HepG2 (cell line): ENCODE measurements at regions not wholly inside any gene's neighbourhood (a gene's known extent, or its start where the extent isn't known, plus 50 kb on each side); places are given as distances from the start of the nearest gene placed in this dataset.

Source experiments
- ATAC-seq: fragments of 200-7000 bp; cut with Tn5 transposase; 3 replicates; pipeline ENCODE4 v1.9.1; 2020; ENCODE audit warnings: mild to moderate bottlenecking, moderate library complexity
- BruUV-seq: library from RNA; stranded (reverse); fragments of 400-500 nt; replicated peaks from 2 replicates; lab custom pipeline; 2021; lab: Mats Ljungman, UMichigan
- CTCF ChIA-PET: fragments of 300-600 bp; formaldehyde crosslinking; extraction: SDS; loops from one replicate; lab custom pipeline; 2021; ENCODE audit warnings: low total read pairs, inconsistent platforms, low intra/inter-chr PET ratio; lab: Yijun Ruan, JAX
- POLR2A ChIA-PET: fragments of 350-600 bp; sonication (Branson Sonifier 250); formaldehyde crosslinking; loops from one replicate; lab custom pipeline; 2020; ENCODE audit warnings: antibody characterized with exemption, inconsistent platforms; lab: Yijun Ruan, JAX
- DNase-seq: peaks from one replicate; pipeline ENCODE4 v3.0.0-alpha.2; 2015; ENCODE audit warnings: low spot score
- FAIRE-seq: peaks from 3 replicates; lab custom pipeline; 2011; peaks lifted over from hg19 to GRCh38; lab: Jason Lieb, UNC
- H2AFZ ChIP-seq: one replicate; pipeline ENCODE4 v1.6.1; 2011; ENCODE audit warnings: low read length, inconsistent platforms
- H3K27ac ChIP-seq: fragments of 300-600 bp; 3 replicates; pipeline ENCODE4 v1.8.0; 2011; ENCODE audit warnings: mixed run types, mild to moderate bottlenecking, mixed read lengths, low read length, inconsistent platforms; ENCODE audit not compliant: insufficient read depth; ENCODE audit errors: extremely low read length
- H3K27me3 ChIP-seq, 2 experiments: fragments of 200-600 bp in 1 of 2; 2 replicates in 1 of 2; 3 replicates in 1 of 2; pipeline versions ENCODE4 v1.6.0 to v1.8.0; 2011; ENCODE audit warnings: low read length in 2 of 2, mild to moderate bottlenecking in 2 of 2, moderate library complexity in 2 of 2, inconsistent platforms in 1 of 2; ENCODE audit not compliant: insufficient read depth in 2 of 2, control insufficient read depth in 1 of 2
- H3K36me3 ChIP-seq, 2 experiments: fragments of 200-600 bp in 1 of 2; replicated peaks in 1 of 2; 2 replicates in 1 of 2; 3 replicates in 1 of 2; pipeline versions ENCODE4 v1.5.1 to v1.8.0; 2011; ENCODE audit warnings: low read length in 2 of 2, inconsistent platforms in 1 of 2; ENCODE audit not compliant: insufficient read depth in 2 of 2, control insufficient read depth in 1 of 2
- H3K4me1 ChIP-seq: 2 replicates; pipeline ENCODE4 v1.5.1; 2012; ENCODE audit warnings: low read length, inconsistent platforms; ENCODE audit not compliant: insufficient read depth
- H3K4me2 ChIP-seq: 2 replicates; pipeline ENCODE4 v1.6.0; 2011; ENCODE audit warnings: low read depth, low read length, inconsistent platforms
- H3K4me3 ChIP-seq, 3 experiments: fragments of 200-600 bp in 1 of 3; sonication (generic), shearing (Covaris generic) in 1 of 3; replicated peaks in 1 of 3; 2 replicates each; pipeline ENCODE4 v1.5.1; 2011 to 2016; ENCODE audit warnings: low read length in 3 of 3, inconsistent platforms in 2 of 3, low read depth in 2 of 3, mild to moderate bottlenecking in 2 of 3, control low read depth in 1 of 3, mixed read lengths in 1 of 3; ENCODE audit not compliant: insufficient read depth in 1 of 3
- H3K79me2 ChIP-seq: one replicate; pipeline ENCODE4 v1.6.1; 2011; ENCODE audit warnings: low read length, inconsistent platforms; ENCODE audit not compliant: insufficient read depth
- H3K9ac ChIP-seq: 2 replicates; pipeline ENCODE4 v1.6.0; 2011; ENCODE audit warnings: mild to moderate bottlenecking, low read depth, low read length, inconsistent platforms; ENCODE audit not compliant: insufficient read depth
- H3K9me3 ChIP-seq: 2 replicates; pipeline ENCODE4 v1.5.1; 2012; ENCODE audit warnings: mild to moderate bottlenecking, low read length
- H4K20me1 ChIP-seq: 2 replicates; pipeline ENCODE4 v1.6.0; 2011; ENCODE audit warnings: inconsistent platforms, mild to moderate bottlenecking, low read length, moderate library complexity; ENCODE audit not compliant: insufficient read depth
- DR1 ChIP-seq: sonication (generic); formaldehyde crosslinking; IDR thresholded peaks from 2 replicates; pipeline ENCODE4 v1.8.0; 2021; ENCODE audit warnings: mild to moderate bottlenecking, missing genetic modification reagents, inconsistent platforms
- JUND ChIP-seq: sonication (generic); formaldehyde crosslinking; IDR thresholded peaks from 2 replicates; pipeline ENCODE4 v1.8.0; 2022; ENCODE audit warnings: mild to moderate bottlenecking, missing genetic modification reagents
- MYC ChIP-seq: sonication (generic); formaldehyde crosslinking; IDR thresholded peaks from 2 replicates; pipeline ENCODE4 v1.9.0; 2021; ENCODE audit warnings: missing genetic modification reagents, borderline replicate concordance
- NR2C2 ChIP-seq: sonication (generic); formaldehyde crosslinking; IDR thresholded peaks from 2 replicates; pipeline ENCODE4 v1.4.0; 2020; ENCODE audit warnings: missing genetic modification reagents, mild to moderate bottlenecking, moderate library complexity, borderline replicate concordance
- POLR2G ChIP-seq: fragments of 200-400 bp; formaldehyde crosslinking; IDR thresholded peaks from 2 replicates; pipeline ENCODE4 v1.6.1; 2018; ENCODE audit warnings: mild to moderate bottlenecking, low read depth, low read length, moderate library complexity
- SIN3A ChIP-seq: IDR thresholded peaks from 2 replicates; pipeline ENCODE4 v1.6.1; 2011; ENCODE audit warnings: low read depth, mild to moderate bottlenecking, control low read depth, low read length, borderline replicate concordance
- SUZ12 ChIP-seq: fragments of 150-350 bp; IDR thresholded peaks from 2 replicates; pipeline ENCODE4 v1.6.1; 2014; ENCODE audit warnings: low read depth, low read length
- SYNCRIP ChIP-seq: fragments of 200-400 bp; formaldehyde crosslinking; IDR thresholded peaks from 2 replicates; pipeline ENCODE4 v1.6.1; 2018; ENCODE audit warnings: mild to moderate bottlenecking, low read depth, low read length; ENCODE audit not compliant: insufficient read depth
- TAF15 ChIP-seq: fragments of 200-400 bp; formaldehyde crosslinking; IDR thresholded peaks from one replicate; pipeline ENCODE4 v1.6.1; 2018; ENCODE audit warnings: mild to moderate bottlenecking, low read depth, low read length; ENCODE audit not compliant: poor library complexity, severe bottlenecking
- TOE1 ChIP-seq: sonication (generic); formaldehyde crosslinking; IDR thresholded peaks from 2 replicates; pipeline ENCODE4 v1.4.0; 2020; ENCODE audit warnings: mild to moderate bottlenecking, missing genetic modification reagents
- TSC22D2 ChIP-seq: sonication (generic); formaldehyde crosslinking; IDR thresholded peaks from 2 replicates; pipeline ENCODE4 v1.5.1; 2020; ENCODE audit warnings: missing genetic modification reagents, mild to moderate bottlenecking, borderline replicate concordance
- ZBTB20 ChIP-seq: sonication (generic); formaldehyde crosslinking; IDR thresholded peaks from 2 replicates; pipeline ENCODE4 v1.8.1; 2023; ENCODE audit warnings: missing genetic modification reagents, low read depth, mild to moderate bottlenecking, borderline replicate concordance
- ZC3H4 ChIP-seq: sonication (generic); formaldehyde crosslinking; IDR thresholded peaks from 2 replicates; pipeline ENCODE4 v1.4.0; 2020; ENCODE audit warnings: missing genetic modification reagents, borderline replicate concordance
- ZNF235 ChIP-seq: sonication (generic); formaldehyde crosslinking; IDR thresholded peaks from 2 replicates; pipeline ENCODE4 v1.8.1; 2023; ENCODE audit warnings: mild to moderate bottlenecking, missing genetic modification reagents, borderline replicate concordance
- ZNF274 ChIP-seq: sonication (generic); formaldehyde crosslinking; IDR thresholded peaks from 2 replicates; pipeline ENCODE4 v1.5.1; 2020; ENCODE audit warnings: mild to moderate bottlenecking, missing genetic modification reagents
- ZNF335 ChIP-seq: sonication (generic); formaldehyde crosslinking; IDR thresholded peaks from 2 replicates; pipeline ENCODE4 v1.4.0; 2020; ENCODE audit warnings: missing genetic modification reagents
- ZNF724P ChIP-seq: sonication (generic); formaldehyde crosslinking; IDR thresholded peaks from 2 replicates; pipeline ENCODE4 v1.8.0; 2022; ENCODE audit warnings: missing genetic modification reagents, borderline replicate concordance
- WGBS: methylation state at CpG from one replicate; pipeline ENCODE4 v1.1.6; 2017; ENCODE audit warnings: low lambda C conversion rate; 5-methylcytosine and 5-hydroxymethylcytosine counted together
- in situ Hi-C: cut with HindIII; loops from 2 replicates; pipeline ENCODE4 v1.10.0; 2017; ENCODE audit warnings: low pct_unique_long_range_greater_than_20kb; ENCODE audit not compliant: extremely low pct_ligation_motif_present
- intact Hi-C: fragments of 100-400 bp; cut with micrococcal nuclease; formaldehyde crosslinking; loops from one replicate; pipeline ENCODE4 v1.10.0; 2022; ENCODE audit not compliant: unreplicated experiment

- in situ Hi-C loops, result no loop called here
- TF ChIP-seq MYC (CRISPR knock-in tag), result no peak
- ChIA-PET CTCF (no interaction called here), POLR2A (no interaction called here)
- no peaks in the 10 kb centered on the region for H3K79me2 ChIP-seq
- H3K4me2 ChIP-seq, result no peak overlapping the region
- H3K4me1 ChIP-seq, result no peaks in the 10 kb centered on the region
- no peak for DNase-seq
- no peak overlapping the region for H2AFZ ChIP-seq
- no TSS peak for BruUV-seq
- H3K9ac ChIP-seq, result no peak overlapping the region
- intact Hi-C loops, result no loop called here
- H3K27me3 ChIP-seq, result peaks cover 2 to 38% of the 10 kb centered on the region in 2 experiments; a peak in 4 of 5 replicates
- no peak overlapping the region for H3K27ac ChIP-seq
- H3K4me3 ChIP-seq, result no peak overlapping the region
- WGBS, result 57% methylated on average over 4 of the region's 4 CpGs
- no peaks in the 10 kb centered on the region for H3K36me3 ChIP-seq
- ATAC-seq, result no peak
- no peaks in the 10 kb centered on the region for H3K9me3 ChIP-seq
- FAIRE-seq, result no peak
- no peaks in the 10 kb centered on the region for H4K20me1 ChIP-seq
Measured at GRCh38 chr2:15693382-15693781, 101.7 kb downstream of the DDX1 start.

DNA sequence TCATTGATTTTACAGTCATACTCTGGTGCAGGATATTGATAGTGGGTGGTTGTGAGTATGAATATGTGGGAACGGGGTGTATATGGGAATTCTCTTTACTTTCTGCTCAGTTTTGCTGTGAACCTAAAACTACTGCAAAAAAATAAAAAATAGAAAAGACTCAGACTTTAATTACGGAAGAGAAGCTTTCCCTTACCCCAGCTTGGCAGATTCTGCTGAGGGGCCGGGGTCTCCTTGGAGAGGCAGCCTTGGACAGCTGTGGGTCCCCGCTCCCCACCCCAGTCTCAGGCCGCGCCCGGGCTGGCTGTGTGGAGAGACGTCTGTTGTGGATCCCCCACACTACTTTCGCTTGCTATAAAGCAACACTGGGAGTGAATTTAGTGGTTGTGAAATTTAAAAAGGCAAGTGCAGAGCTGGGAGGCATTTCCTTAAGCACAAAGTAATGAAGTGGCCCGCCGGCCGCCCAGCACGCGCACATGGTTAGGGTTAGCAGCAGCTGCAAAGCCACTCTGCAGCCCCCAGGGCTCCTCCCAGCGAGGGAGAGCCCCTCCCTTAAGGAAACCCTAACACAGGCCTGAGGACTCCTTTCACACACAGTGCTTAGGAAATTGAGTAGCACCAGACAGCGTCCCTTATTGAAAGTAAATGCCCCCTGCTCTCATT lies 102.4 kb downstream of the DDX1 start:
- H3K9me3 ChIP-seq, result no peaks in the 10 kb centered on the region
- no peak for ATAC-seq
- CTCF ChIA-PET, result no interaction called here
- no peak overlapping the region for H3K27ac ChIP-seq
- H3K4me1 ChIP-seq, result no peaks in the 10 kb centered on the region
- intact Hi-C loops, result no loop called here
- POLR2A ChIA-PET, result no interaction called here
- H3K79me2 ChIP-seq, result no peaks in the 10 kb centered on the region
- H4K20me1 ChIP-seq, result no peaks in the 10 kb centered on the region
- in situ Hi-C loops, result no loop called here
- TF ChIP-seq NR2C2 (CRISPR knock-in tag), result no peak
- no peak for TF ChIP-seq ZBTB20 (CRISPR knock-in tag)
- no peak for TF ChIP-seq TOE1
- TF ChIP-seq SIN3A, result no peak
- TF ChIP-seq TAF15, result no peak
- TF ChIP-seq ZC3H4 (CRISPR knock-in tag), result no peak
- no peak for TF ChIP-seq SYNCRIP
- TF ChIP-seq SUZ12, result no peak
- no peak for TF ChIP-seq DR1 (CRISPR knock-in tag)
- TF ChIP-seq ZNF724P, result no peak
- TF ChIP-seq ZNF335 (CRISPR knock-in tag), result no peak
- no peak for TF ChIP-seq POLR2G
- no peak for TF ChIP-seq JUND
- TF ChIP-seq ZNF235 (CRISPR knock-in tag), result no peak
- no peak for TF ChIP-seq ZNF274
- no peak for TF ChIP-seq TSC22D2 (CRISPR knock-in tag)
- TF ChIP-seq, all 625 proteins: peak for 0
- DNase-seq (no peak), FAIRE-seq (no peak)
- 48% methylated on average over 16 of the region's 16 CpGs for WGBS
- H3K4me2 ChIP-seq, result no peak overlapping the region
- no peak overlapping the region for H2AFZ ChIP-seq
- BruUV-seq, result no TSS peak
- H3K27me3 ChIP-seq, result peaks cover under 1 to 32% of the 10 kb centered on the region in 2 experiments; a peak in 4 of 5 replicates
- no peaks in the 10 kb centered on the region for H3K36me3 ChIP-seq
- no peak overlapping the region for H3K9ac ChIP-seq
- H3K4me3 ChIP-seq, result no peak overlapping the region
